ENCODE measurements at regions not wholly inside any gene's neighbourhood (a gene's known extent, or its start where the extent isn't known, plus 50 kb on each side); places are given as distances from the start of the nearest gene placed in this dataset.

DNA sequence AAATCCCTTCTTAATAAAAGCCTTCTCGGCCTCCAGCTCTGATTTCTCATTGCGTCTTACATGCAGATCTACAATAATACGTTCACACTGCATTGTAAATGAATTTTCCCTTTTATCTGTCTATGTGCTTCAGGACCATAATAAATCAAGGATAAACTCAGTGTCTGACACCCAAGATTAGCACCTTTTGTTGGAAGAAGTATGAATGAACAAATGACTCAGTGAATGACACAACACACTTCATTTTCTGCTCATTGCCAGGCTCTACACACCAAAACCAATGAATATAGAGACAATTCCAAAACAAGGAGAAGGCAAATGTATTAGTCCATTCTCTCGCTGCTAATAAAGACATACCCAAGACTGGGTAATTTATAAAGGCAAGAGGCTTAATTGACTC, 1224.4 kb downstream of the EFNB2 start:
- no peak for TF ChIP-seq EZH2 (IDR thresholded peaks at IDR 0.05; ENCODE audit: low read length, missing control alignments)
- TF ChIP-seq, protein P1, sequence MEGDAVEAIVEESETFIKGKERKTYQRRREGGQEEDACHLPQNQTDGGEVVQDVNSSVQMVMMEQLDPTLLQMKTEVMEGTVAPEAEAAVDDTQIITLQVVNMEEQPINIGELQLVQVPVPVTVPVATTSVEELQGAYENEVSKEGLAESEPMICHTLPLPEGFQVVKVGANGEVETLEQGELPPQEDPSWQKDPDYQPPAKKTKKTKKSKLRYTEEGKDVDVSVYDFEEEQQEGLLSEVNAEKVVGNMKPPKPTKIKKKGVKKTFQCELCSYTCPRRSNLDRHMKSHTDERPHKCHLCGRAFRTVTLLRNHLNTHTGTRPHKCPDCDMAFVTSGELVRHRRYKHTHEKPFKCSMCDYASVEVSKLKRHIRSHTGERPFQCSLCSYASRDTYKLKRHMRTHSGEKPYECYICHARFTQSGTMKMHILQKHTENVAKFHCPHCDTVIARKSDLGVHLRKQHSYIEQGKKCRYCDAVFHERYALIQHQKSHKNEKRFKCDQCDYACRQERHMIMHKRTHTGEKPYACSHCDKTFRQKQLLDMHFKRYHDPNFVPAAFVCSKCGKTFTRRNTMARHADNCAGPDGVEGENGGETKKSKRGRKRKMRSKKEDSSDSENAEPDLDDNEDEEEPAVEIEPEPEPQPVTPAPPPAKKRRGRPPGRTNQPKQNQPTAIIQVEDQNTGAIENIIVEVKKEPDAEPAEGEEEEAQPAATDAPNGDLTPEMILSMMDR (conservative IDR thresholded peaks at IDR 0.05 in 1 of 2, IDR thresholded peaks at IDR 0.05 in 1 of 2; ENCODE audit: low read depth in 1 of 2, low read length in 2 of 2): no peak
